GM20431 (cell line): ENCODE measurements at regions not wholly inside any gene's neighbourhood (a gene's known extent, or its start where the extent isn't known, plus 50 kb on each side); places are given as distances from the start of the nearest gene placed in this dataset.

Experiments
- in situ Hi-C: fragments of 300-500 bp; cut with MseI, MboI; formaldehyde crosslinking; loops from one replicate; pipeline ENCODE4 v1.15.0; 2020; ENCODE audit warnings: low sequenced_read_pairs; ENCODE audit not compliant: unreplicated experiment

DNA sequence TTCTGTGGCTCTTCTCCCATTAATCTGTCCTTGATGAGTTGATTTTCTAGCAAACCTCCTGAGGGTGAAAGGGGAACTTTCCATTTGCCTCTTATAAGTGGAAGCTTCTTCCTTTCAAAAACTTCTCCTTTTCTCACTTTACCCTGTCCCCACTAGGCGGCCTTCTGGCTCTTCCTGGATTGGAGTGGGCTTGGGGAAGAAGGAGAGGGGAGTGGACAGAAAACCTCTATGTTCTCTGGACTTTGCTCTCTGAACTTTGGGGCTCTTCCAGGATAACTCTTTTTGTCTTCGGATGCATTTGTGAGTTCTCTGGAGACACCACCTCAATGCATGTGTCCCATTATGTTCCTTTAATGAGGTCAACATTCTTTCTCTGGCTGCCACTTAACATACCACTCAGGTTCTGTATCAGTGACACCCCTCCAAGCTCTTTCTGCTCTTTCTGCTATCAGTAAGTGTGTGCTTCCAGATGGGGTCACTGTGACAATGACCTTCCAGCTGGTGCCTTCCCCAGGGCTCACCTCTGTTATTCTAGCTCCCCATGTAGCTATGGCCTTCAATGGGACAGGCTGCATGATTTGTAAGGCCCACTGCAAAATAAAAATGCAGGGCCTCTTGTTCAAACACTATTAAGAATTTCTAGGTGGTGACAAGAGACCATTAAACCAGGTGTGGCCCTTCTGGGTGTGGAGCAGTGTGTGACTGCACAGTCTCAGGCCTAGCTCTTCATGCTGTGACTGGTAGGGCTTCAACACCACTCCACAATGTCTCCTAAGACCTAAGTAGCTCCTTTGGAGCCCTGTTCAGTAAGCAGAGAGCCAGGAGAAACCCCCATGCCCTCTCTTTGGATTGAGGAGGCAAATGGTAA lies 389.2 kb downstream of the EFNB2 start:
- in situ Hi-C loops = no loop called here

GRCh38 chr13:106145070-106145469 lies 390.4 kb downstream of the EFNB2 start:
- in situ Hi-C loops = no loop called here

DNA sequence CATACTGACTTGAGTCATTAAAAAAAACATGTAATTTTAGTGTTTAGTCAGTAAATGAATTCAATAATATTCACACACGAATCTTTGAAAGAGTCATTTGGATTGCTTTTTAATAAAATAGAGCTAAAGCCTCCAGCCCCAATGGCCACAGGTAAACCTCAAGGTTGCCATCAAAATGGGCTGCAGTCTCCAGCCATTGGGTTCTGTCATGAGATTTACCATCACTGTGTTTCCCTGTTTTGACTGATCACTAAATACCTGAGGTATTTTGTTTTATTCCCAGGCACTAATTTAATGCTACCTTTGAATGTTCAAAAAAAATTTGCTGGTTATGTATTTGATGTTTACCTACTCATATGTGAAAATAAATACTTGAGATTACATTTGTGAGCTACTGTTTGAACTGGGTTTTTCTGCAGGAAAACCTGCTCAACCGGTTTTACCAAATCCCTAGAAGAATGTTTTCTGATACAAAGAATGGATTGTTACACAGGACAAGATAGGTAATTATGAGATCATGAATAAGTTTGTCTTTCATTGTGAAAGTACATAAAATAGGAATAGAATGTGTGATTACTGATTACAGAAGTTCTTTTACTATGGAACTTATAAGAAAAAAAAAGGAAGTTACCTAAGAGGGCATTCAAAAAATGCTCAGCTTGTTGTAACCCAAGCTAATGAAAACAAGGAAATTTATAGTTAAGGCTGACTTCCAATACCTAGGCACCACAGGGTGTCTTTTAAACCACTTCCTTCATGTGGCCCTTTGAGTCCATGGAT lies 391.3 kb downstream of the EFNB2 start:
- in situ Hi-C loops = no loop called here

GRCh38 chr13:106143392-106143791 lies 392.1 kb downstream of the EFNB2 start:
- in situ Hi-C loops = no loop called here

DNA sequence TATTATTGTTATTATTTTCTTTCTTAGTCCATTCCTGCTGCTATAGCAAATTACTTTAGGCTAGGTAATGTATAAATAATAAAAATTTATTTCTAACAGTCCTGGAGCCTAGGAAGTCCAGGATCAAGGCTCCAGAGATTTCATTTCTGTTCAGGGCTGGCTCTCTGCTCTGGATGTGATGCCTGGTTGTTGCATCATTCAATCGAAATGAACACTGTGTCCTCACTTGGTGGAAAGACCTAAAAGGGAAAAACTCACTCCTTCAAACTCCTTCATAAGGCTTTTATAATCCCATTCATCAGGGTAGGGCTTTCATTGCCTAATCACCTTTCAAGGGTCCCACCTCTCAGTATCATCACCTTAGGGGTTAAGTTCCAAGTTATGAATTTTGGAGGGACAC lies 395.0 kb downstream of the EFNB2 start:
- in situ Hi-C loops = no loop called here

GRCh38 chr13:106139942-106140341 lies 395.5 kb downstream of the EFNB2 start:
- in situ Hi-C loops = no loop called here

DNA sequence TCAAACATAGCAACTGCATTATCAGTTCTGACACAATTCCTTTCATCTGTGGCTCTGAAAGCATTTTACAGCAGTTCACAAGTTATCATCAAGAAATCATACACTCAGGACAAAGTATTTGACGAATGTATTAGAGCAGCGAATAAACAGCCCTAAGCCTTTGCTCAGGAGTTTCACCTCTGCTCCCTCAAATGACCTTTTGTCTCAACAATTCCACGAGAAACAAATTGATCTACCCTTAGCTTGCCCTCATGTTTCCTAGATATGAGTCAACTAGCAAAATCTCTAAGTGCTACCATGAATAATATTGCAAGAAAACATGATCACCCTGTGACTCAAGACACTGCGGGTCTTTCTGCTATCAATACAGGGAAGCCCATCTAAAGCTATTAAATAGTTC lies 396.1 kb downstream of the EFNB2 start:
- in situ Hi-C loops = no loop called here

GRCh38 chr13:106138620-106139019 lies 396.8 kb downstream of the EFNB2 start:
- in situ Hi-C loops = no loop called here

DNA sequence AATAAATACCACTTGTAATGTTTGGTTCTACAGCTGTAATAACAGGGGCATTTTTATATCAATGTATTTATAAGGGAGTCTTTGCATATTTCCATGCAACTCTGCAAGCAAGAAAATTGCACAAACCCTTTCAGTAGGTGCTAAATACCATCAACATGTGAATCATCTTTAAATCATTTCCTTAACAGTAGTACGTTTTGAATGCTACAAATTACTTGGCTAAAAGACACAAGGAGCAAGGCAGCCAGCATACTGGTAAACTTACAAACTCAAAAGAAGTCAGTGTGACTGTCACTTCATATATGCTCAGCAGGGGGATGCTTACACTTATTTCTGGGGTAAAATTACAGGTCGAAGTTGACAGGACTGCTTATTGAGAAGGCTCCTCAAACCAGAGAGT lies 402.4 kb downstream of the EFNB2 start:
- in situ Hi-C loops = no loop called here

DNA sequence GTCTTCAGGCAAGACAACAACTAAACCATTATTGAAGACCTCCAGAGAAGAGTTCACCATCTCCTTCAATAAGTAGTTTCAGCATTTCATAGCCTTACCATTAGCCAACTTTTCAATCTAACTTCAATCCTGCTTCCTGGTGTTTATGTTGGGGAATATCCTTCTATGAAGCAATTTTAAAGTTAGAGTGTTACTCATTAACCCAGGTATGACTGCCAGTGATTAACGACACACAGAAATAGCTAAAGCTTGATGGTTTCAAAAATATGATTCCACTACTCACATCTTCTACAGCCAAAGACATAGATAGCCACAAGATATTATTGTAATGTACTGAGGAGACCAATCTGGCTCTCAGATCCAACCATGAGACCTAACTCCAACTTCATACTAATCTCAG lies 403.2 kb downstream of the EFNB2 start:
- in situ Hi-C loops = no loop called here

DNA sequence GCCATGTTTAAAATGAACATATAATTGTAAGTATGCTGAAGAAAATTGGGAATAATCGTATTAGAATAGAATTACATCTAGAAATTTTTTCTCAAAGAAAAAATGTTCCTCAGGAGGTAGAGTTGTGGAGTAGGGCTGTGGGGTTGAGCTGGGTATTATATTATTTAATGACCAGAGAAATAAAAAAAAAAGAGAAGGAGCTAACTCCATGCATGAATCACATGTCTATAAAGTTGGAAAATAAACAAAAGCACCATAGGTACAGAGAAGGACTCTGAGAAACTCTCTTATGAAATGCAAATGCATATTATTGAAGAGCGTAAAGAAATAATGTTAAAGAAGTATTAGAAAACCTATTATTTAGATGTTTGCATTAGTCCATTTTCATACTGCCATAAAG lies 405.5 kb downstream of the EFNB2 start:
- in situ Hi-C loops = no loop called here

GRCh38 chr13:106129273-106129672 lies 406.2 kb downstream of the EFNB2 start:
- in situ Hi-C loops = no loop called here

- in situ Hi-C loops = no loop called here
Measured at GRCh38 chr13:106122234-106122633, 413.2 kb downstream of the EFNB2 start.

- in situ Hi-C loops = no loop called here
Measured at GRCh38 chr13:106121173-106121754, 414.2 kb downstream of the EFNB2 start.

DNA sequence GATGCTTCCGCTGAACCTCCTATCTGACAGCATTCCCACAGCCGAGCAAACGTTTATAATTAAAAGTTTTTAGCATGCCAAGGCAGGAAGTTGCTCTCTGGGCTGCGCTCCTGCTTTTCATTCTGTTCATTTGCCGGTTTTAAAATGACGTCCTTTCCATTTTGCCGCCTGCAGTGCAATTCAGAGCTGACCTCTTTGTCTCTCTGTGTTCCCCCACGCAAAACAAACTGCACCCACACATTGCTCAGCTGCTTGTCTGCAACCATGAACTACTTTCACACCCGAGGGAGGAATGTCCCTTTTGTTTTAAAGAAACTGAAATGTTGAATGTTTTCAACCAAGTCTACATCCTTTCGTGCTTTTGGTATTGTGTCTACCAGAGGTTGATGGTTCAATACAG lies 416.5 kb downstream of the EFNB2 start:
- in situ Hi-C loops = no loop called here

- in situ Hi-C loops = no loop called here
Measured at GRCh38 chr13:106118050-106118449, 417.4 kb downstream of the EFNB2 start.

GRCh38 chr13:106117640-106118039 lies 417.8 kb downstream of the EFNB2 start:
- in situ Hi-C loops = no loop called here

DNA sequence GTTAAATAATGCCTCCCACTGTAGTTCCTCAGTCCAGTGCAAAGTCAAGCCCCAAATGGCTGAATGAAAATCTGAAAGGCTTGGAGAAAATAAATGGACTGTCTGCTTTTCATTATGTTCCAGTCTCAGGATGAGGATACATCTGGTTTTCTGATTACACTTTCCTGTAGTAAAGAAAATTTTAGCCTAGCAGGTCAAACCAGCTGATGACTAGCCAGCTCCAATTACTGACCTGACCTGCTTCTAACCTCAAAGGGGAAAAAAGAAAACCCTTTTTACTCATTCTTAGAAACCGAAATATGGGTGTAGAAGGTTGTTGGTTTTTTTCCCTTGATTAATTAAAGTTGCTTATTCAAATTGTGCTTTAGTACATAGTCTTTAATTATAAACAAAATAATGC lies 418.4 kb downstream of the EFNB2 start:
- in situ Hi-C loops = no loop called here

DNA sequence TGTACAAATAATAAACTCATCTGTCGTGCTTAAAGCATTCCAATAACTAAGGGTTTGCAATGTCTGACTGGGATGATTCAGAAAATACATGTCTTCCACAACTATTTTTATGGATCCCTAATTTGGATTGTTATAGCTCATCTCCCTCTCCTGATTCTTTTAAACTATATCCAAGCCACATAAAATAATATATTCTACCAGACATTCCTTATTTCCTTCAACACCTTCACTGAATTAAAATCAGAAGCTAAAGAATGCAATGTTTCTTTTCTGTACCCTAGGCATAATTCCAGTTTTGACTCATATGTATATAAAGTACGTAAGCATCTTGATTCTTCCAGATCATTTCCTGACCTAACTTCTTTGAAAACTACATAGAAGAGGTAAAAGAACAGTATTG lies 420.4 kb downstream of the EFNB2 start:
- in situ Hi-C loops = no loop called here

DNA sequence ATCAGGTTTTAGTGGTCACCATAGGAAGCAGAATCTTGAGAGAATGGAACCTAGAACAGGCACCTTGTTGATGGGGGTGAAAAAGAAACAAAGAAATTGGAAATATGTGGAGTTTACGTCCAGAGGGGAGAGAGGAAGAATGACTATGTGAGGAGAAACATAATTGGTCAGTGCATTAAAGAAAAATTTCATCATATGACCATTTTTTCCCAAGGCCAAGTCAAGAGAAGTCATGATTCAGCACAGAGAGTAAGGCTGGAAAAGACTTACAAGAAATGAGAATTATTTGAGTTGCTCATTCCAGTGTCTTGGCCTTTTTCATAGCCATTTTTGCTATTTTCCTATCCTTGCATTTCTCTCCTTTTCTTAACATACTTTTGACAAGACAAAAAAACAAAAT lies 421.7 kb downstream of the EFNB2 start:
- in situ Hi-C loops = no loop called here

DNA sequence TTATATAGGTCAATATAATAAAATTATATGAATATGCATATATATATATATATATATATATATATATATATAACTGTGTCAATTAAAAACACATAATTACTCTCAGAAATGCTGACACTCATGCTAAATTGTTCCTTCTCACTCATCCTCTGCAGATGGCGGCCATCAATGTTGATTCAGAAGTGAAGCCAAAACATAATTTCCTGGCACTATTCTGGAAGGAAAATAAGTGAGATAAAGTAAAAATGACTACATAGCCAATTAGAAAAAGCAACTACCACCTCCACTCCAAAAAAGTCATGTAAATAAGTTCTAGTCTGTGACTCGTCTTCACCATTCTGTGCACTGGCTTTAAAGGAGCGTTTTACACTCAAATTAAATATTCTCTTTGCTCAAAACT lies 423.3 kb downstream of the EFNB2 start:
- in situ Hi-C loops = no loop called here
